ENCODE measurements at regions not wholly inside any gene's neighbourhood (a gene's known extent, or its start where the extent isn't known, plus 50 kb on each side); places are given as distances from the start of the nearest gene placed in this dataset.

DNA sequence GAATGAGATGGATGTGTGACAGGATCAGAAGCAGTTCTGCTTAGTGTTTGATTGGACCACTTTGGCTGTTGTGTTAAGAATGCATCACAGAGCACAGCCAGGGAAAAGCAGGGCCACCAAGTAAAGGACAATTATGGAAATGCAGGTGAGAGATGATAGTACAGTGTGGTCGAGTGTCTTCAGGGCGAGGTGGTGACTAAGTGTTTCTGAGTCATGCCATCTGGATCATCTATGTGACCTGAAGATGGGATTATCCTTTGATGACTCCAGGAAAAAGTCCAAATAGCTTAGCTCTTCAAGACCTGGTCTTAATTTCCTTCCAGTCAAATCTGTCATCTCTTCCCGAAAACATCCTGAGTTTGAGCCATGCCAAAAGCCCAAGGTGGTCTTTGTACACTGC is 523.2 kb upstream of the IGFBP3 start:
- Histone ChIP-seq H3K27ac (ENCODE audit: low read depth, low read length) (no peak overlapping the region), H3K9me3 (ENCODE audit: control insufficient read depth in 1 of 2, low read length in 2 of 2) (no peaks in the 10 kb centered on the region), H3K4me1 (ENCODE audit: insufficient read depth, low read length) (no peaks in the 10 kb centered on the region), H3K4me3 (ENCODE audit: low read length in 2 of 2) (no peak overlapping the region), H3K27me3 (ENCODE audit: insufficient read depth, low read length) (no peaks in the 10 kb centered on the region), H3K36me3 (ENCODE audit: insufficient read depth, low read length) (no peaks in the 10 kb centered on the region)
- intact Hi-C loops (cut with micrococcal nuclease): no loop called here
- Mint-ChIP-seq H3K27me3 (peaks cover 0 to 1% of the 10 kb centered on the region in 2 donors), H3K27ac (no peak overlapping the region), H3K4me3 (no peak overlapping the region), H3K4me1 (no peaks in the 10 kb centered on the region), H3K9me3 (peaks cover 0 to 16% (median 7%) of the 10 kb centered on the region in 8 donors), H3K36me3 (no peaks in the 10 kb centered on the region)
- CTCF ChIA-PET (ENCODE audit: partially characterized antibody): no interaction called here
- POLR2A ChIA-PET (ENCODE audit: partially characterized antibody): no interaction called here
- no peak for DNase-seq

DNA sequence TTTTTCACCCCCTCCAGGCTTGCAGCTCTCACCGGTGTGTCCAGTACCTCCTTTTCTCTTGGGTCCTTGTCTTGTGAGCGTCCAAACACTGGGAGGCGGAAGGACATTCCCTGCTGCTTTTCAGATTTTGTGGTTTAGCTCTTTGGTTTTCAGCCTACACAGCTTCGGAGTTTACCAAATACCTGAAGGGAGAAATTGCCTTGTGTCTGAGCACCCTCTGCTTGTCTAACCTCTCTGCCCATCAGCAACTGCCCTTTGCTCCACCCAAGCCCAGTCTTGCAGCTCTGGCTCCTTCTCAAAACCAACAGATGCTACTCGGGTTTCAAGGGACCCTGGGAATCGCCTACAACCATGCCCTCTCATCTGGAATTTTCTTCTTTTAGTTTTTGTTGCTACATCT is 519.1 kb upstream of the IGFBP3 start:
- no peaks in the 10 kb centered on the region for H3K36me3 Mint-ChIP-seq
- intact Hi-C loops (cut with micrococcal nuclease): no loop called here
- POLR2A ChIA-PET (ENCODE audit: partially characterized antibody): no interaction called here

DNA sequence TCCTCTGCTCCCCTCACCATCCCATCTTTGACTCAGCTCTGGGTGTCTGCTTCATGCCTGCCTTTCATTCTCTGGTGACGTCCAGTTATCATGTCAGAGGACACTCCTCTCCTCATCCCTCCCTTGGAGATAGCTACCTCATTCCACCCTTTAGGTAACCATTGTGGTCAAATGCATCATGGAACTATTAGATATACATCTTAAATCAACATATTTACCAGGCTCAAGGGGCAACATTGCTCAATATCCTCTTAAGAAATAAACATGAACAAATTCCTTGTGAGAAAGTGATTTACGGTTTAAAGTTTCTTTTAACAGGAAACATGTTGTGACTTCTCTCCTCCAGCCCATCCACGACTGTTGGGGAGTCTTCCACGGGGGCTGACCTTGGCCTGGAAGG is 511.6 kb upstream of the IGFBP3 start:
- POLR2A ChIA-PET (ENCODE audit: partially characterized antibody): no interaction called here
- intact Hi-C loops (cut with micrococcal nuclease): no loop called here
- no peaks in the 10 kb centered on the region for H3K27me3 ChIP-seq (ENCODE audit: insufficient read depth, low read length)
- no peak overlapping the region for H3K4me3 ChIP-seq (ENCODE audit: low read length in 2 of 2)
- no peaks in the 10 kb centered on the region for H3K4me1 ChIP-seq (ENCODE audit: insufficient read depth, low read length)
- H3K9me3 Mint-ChIP-seq: peaks cover under 1 to 11% (median 8%) of the 10 kb centered on the region in 8 donors
- no peak overlapping the region for H3K4me3 Mint-ChIP-seq
- CTCF ChIA-PET (ENCODE audit: partially characterized antibody): no interaction called here
- no peaks in the 10 kb centered on the region for H3K27me3 Mint-ChIP-seq
- no peaks in the 10 kb centered on the region for H3K36me3 ChIP-seq (ENCODE audit: insufficient read depth, low read length)
- no peaks in the 10 kb centered on the region for H3K36me3 Mint-ChIP-seq
- H3K27ac ChIP-seq (ENCODE audit: low read depth, low read length): no peak overlapping the region
- H3K27ac Mint-ChIP-seq: peak overlapping the region in 1 of 7 donors; percentile 17
- DNase-seq: no peak
- no peaks in the 10 kb centered on the region for H3K4me1 Mint-ChIP-seq
- H3K9me3 ChIP-seq (ENCODE audit: control insufficient read depth in 1 of 2, low read length in 2 of 2): no peaks in the 10 kb centered on the region

More for the DNA sequence above, 519.1 kb upstream of the IGFBP3 start:
- CTCF ChIA-PET (ENCODE audit: partially characterized antibody): no interaction called here
- Mint-ChIP-seq H3K9me3 (peaks cover 2 to 12% (median 10%) of the 10 kb centered on the region in 8 donors), H3K27me3 (peaks cover 0 to 1% of the 10 kb centered on the region in 2 donors), H3K4me3 (no peak overlapping the region), H3K4me1 (no peaks in the 10 kb centered on the region), H3K27ac (no peak overlapping the region)
- Histone ChIP-seq H3K27me3 (ENCODE audit: insufficient read depth, low read length) (no peaks in the 10 kb centered on the region), H3K27ac (ENCODE audit: low read depth, low read length) (no peak overlapping the region), H3K9me3 (ENCODE audit: control insufficient read depth in 1 of 2, low read length in 2 of 2) (no peaks in the 10 kb centered on the region), H3K36me3 (ENCODE audit: insufficient read depth, low read length) (no peaks in the 10 kb centered on the region), H3K4me3 (ENCODE audit: low read length in 2 of 2) (no peak overlapping the region), H3K4me1 (ENCODE audit: insufficient read depth, low read length) (no peaks in the 10 kb centered on the region)
- DNase-seq: no peak

DNA sequence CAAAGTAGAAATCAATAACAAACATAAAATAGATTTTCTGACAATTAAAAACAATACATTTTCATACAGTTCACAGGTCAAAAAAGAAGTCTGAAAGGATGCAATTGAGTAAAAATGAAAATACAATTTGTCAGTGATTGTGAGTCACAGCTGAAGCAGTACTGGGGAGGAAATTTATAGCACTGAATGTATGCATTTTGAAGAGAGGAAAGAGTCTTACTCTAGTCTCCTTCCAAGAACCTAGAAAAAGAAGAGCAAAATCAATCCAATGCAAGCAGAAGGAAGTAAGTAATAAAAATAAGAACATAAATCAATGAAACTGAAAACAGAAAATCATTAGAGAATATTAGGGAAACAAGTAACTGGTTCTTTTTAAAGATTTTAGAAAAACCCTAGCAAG is 507.2 kb upstream of the IGFBP3 start:
- no peak for DNase-seq
- no peak overlapping the region for H3K4me3 Mint-ChIP-seq
- H3K4me1 Mint-ChIP-seq: no peaks in the 10 kb centered on the region
- no peaks in the 10 kb centered on the region for H3K36me3 Mint-ChIP-seq
- intact Hi-C loops (cut with micrococcal nuclease): no loop called here
- peaks cover 2 to 32% (median 9%) of the 10 kb centered on the region in 8 donors for H3K9me3 Mint-ChIP-seq
- H3K27ac ChIP-seq (ENCODE audit: low read depth, low read length): no peak overlapping the region
- ChIA-PET POLR2A (ENCODE audit: partially characterized antibody) (no interaction called here), CTCF (ENCODE audit: partially characterized antibody) (no interaction called here)
- H3K9me3 ChIP-seq (ENCODE audit: control insufficient read depth in 1 of 2, low read length in 2 of 2): no peaks in the 10 kb centered on the region
- H3K27ac Mint-ChIP-seq: no peak overlapping the region
- H3K27me3 Mint-ChIP-seq: peaks cover 0 to 3% of the 10 kb centered on the region in 2 donors
- H3K27me3 ChIP-seq (ENCODE audit: insufficient read depth, low read length): no peaks in the 10 kb centered on the region
- H3K4me1 ChIP-seq (ENCODE audit: insufficient read depth, low read length): no peaks in the 10 kb centered on the region
- no peaks in the 10 kb centered on the region for H3K36me3 ChIP-seq (ENCODE audit: insufficient read depth, low read length)
- H3K4me3 ChIP-seq (ENCODE audit: low read length in 2 of 2): no peak overlapping the region

DNA sequence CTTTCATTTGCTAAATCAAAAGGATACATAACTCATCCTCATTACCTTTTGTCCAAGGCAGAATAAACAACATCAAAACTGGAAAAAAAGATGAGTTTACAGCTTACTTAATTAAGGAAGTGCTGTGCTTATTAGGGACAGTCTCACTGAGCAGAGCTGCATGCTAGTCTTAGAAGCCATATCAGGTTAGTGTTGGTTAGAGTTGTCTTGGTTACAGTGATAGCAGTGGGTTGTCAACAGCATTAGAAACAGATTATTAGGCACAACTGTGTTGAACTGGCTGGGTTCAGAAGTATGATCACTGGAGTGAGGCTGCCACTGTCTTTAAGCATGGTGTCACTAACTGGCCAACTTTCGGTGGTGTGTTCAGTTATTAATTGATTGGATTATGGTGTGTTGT is 503.9 kb upstream of the IGFBP3 start:
- Mint-ChIP-seq H3K4me3 (no peak overlapping the region), H3K9me3 (peaks cover 0 to 28% (median 9%) of the 10 kb centered on the region in 8 donors), H3K4me1 (no peaks in the 10 kb centered on the region), H3K36me3 (no peaks in the 10 kb centered on the region), H3K27ac (no peak overlapping the region), H3K27me3 (peaks cover 0 to 4% of the 10 kb centered on the region in 2 donors)
- Histone ChIP-seq H3K4me1 (ENCODE audit: insufficient read depth, low read length) (no peaks in the 10 kb centered on the region), H3K27me3 (ENCODE audit: insufficient read depth, low read length) (no peaks in the 10 kb centered on the region), H3K36me3 (ENCODE audit: insufficient read depth, low read length) (no peaks in the 10 kb centered on the region), H3K27ac (ENCODE audit: low read depth, low read length) (no peak overlapping the region), H3K9me3 (ENCODE audit: control insufficient read depth in 1 of 2, low read length in 2 of 2) (no peaks in the 10 kb centered on the region), H3K4me3 (ENCODE audit: low read length in 2 of 2) (no peak overlapping the region)
- intact Hi-C loops (cut with micrococcal nuclease): no loop called here
- CTCF ChIA-PET (ENCODE audit: partially characterized antibody): no interaction called here
- no peak for DNase-seq
- POLR2A ChIA-PET (ENCODE audit: partially characterized antibody): no interaction called here

DNA sequence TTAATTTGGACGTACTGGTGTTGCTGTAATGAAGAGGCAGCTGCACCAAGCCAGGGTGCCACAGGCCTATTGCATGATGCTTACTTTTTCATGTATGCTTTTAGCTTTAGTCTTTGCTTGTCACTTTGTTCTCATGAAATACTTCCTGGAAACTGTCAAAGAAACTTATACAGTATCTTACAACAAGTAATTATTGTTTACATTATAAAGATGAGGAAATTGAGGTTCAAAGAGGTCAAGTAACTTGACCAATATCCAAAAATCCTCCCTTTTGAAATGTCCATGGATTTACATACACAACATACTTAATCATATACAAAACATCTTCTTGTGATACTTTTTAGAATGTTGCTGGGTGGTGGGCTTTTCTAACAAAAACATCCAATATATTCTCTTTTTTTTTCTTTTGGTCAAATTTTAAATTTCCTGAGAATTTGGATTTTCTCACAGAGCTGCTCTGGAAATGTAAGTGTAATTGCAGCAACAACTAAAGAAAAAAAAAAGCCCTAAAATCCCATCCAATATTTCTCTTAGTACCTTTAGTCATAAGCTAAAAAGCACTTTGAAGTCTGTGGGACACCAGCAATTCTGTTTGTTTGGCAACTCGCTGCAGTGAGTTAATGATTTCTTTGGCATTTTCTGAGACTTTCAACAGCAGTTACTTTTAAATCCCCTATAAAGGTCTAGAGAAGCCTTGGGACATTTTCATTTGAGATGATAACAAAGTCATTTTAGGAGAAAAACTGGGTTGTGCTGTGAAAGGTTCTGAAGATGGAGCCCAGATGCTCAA is 500.6 kb upstream of the IGFBP3 start:
- H3K27me3 Mint-ChIP-seq: peaks cover 0 to 4% of the 10 kb centered on the region in 2 donors
- Histone ChIP-seq H3K4me1 (ENCODE audit: insufficient read depth, low read length) (no peaks in the 10 kb centered on the region), H3K9me3 (ENCODE audit: control insufficient read depth in 1 of 2, low read length in 2 of 2) (no peaks in the 10 kb centered on the region), H3K4me3 (ENCODE audit: low read length in 2 of 2) (no peak overlapping the region), H3K27me3 (ENCODE audit: insufficient read depth, low read length) (no peaks in the 10 kb centered on the region), H3K27ac (ENCODE audit: low read depth, low read length) (no peak overlapping the region), H3K36me3 (ENCODE audit: insufficient read depth, low read length) (no peaks in the 10 kb centered on the region)
- ChIA-PET CTCF (ENCODE audit: partially characterized antibody) (no interaction called here), POLR2A (ENCODE audit: partially characterized antibody) (no interaction called here)
- no peak for DNase-seq
- intact Hi-C loops (cut with micrococcal nuclease): no loop called here
- H3K27ac Mint-ChIP-seq: no peak overlapping the region
- H3K36me3 Mint-ChIP-seq: no peaks in the 10 kb centered on the region
- no peak overlapping the region for H3K4me3 Mint-ChIP-seq
- H3K4me1 Mint-ChIP-seq: no peaks in the 10 kb centered on the region
- peaks cover 0 to 15% (median 7%) of the 10 kb centered on the region in 8 donors for H3K9me3 Mint-ChIP-seq

DNA sequence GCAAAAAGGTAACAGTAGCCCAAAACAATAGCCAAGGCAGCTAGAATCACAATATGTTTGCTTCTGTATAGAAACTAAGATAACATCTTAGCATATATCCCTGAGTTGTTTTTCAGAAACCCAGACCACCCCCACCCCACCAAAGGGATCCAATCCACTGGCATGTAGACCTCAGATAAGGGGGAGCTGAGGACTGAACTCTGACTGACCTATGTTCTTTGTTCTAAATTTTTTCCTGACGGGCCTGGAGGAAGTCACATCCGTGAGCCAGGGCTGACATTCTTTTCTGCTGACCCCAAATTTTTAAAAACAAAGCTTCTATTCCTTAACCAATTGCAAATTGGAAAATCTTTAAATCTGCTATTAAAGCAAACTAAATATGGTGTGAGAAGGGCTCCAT is 493.9 kb upstream of the IGFBP3 start:
- no peaks in the 10 kb centered on the region for H3K36me3 Mint-ChIP-seq
- intact Hi-C loops (cut with micrococcal nuclease): no loop called here
- no peaks in the 10 kb centered on the region for H3K4me1 ChIP-seq (ENCODE audit: insufficient read depth, low read length)
- H3K27ac Mint-ChIP-seq: no peak overlapping the region
- no peak overlapping the region for H3K4me3 Mint-ChIP-seq
- peaks cover 0 to 9% (median 3%) of the 10 kb centered on the region in 8 donors for H3K9me3 Mint-ChIP-seq
- H3K4me1 Mint-ChIP-seq: no peaks in the 10 kb centered on the region
- POLR2A ChIA-PET (ENCODE audit: partially characterized antibody): no interaction called here
- CTCF ChIA-PET (ENCODE audit: partially characterized antibody): no interaction called here
- no peak overlapping the region for H3K4me3 ChIP-seq (ENCODE audit: low read length in 2 of 2)
- no peak for DNase-seq
- no peaks in the 10 kb centered on the region for H3K27me3 Mint-ChIP-seq
- no peaks in the 10 kb centered on the region for H3K9me3 ChIP-seq (ENCODE audit: control insufficient read depth in 1 of 2, low read length in 2 of 2)
- no peaks in the 10 kb centered on the region for H3K27me3 ChIP-seq (ENCODE audit: insufficient read depth, low read length)
- H3K27ac ChIP-seq (ENCODE audit: low read depth, low read length): no peak overlapping the region
- H3K36me3 ChIP-seq (ENCODE audit: insufficient read depth, low read length): no peaks in the 10 kb centered on the region
